ENCODE measurements at regions not wholly inside any gene's neighbourhood (a gene's known extent, or its start where the extent isn't known, plus 50 kb on each side); places are given as distances from the start of the nearest gene placed in this dataset.

GRCh38 chr17:71428897-71429296 is 691.9 kb upstream of the SOX9 start:
- FAIRE-seq (no peak), DNase-seq (ENCODE audit: low read depth, low spot score) (no peak)
- H3K4me1 ChIP-seq (ENCODE audit: control insufficient read depth, extremely low read depth, insufficient read depth, low read length): no peaks in the 10 kb centered on the region
- H3K36me3 ChIP-seq (ENCODE audit: control insufficient read depth in 2 of 2, extremely low read depth in 1 of 2, insufficient read depth in 2 of 2, low read length in 2 of 2): no peaks in the 10 kb centered on the region
- H3K27me3 ChIP-seq (ENCODE audit: control insufficient read depth in 2 of 2, insufficient read depth in 2 of 2, low read length in 2 of 2): no peaks in the 10 kb centered on the region
- H3K4me2 ChIP-seq (ENCODE audit: insufficient read depth, low read length): no peak overlapping the region
- no peaks in the 10 kb centered on the region for H4K20me1 ChIP-seq (replicated peaks; ENCODE audit: control insufficient read depth, extremely low read depth, insufficient read depth, low read length)
- ChIA-PET CTCF (no interaction called here), POLR2A (no interaction called here)
- no peak overlapping the region for H3K4me3 ChIP-seq (replicated peaks in 1 of 3; ENCODE audit: insufficient read depth in 1 of 3, low read depth in 1 of 3, low read length in 3 of 3)
- intact Hi-C loops (cut with micrococcal nuclease): no loop called here
- H3K9me3 ChIP-seq (replicated peaks; ENCODE audit: control insufficient read depth, insufficient read depth, low read length): no peaks in the 10 kb centered on the region
- no peak overlapping the region for H2AFZ ChIP-seq (ENCODE audit: low read depth, low read length)
- H3K27ac ChIP-seq (ENCODE audit: insufficient read depth, low read depth, low read length): no peak overlapping the region
- H3K9ac ChIP-seq (replicated peaks; ENCODE audit: extremely low read depth, insufficient read depth, low read length): no peak overlapping the region
- TF ChIP-seq MAX (IDR thresholded peaks at IDR 0.05; ENCODE audit: insufficient read depth, insufficient read length) (no peak), JUN (IDR thresholded peaks at IDR 0.05; ENCODE audit: borderline replicate concordance, insufficient read depth, insufficient read length, low read depth) (no peak), FOS (IDR thresholded peaks at IDR 0.05; ENCODE audit: borderline replicate concordance, insufficient read depth, low read length) (no peak), POLR2A (IDR thresholded peaks at IDR 0.05; ENCODE audit: low read depth, low read length) (no peak), EZH2 (IDR thresholded peaks at IDR 0.05; ENCODE audit: borderline replicate concordance, low read depth, low read length, severe bottlenecking) (no peak), CTCF (IDR thresholded peaks at IDR 0.05; ENCODE audit: extremely low read depth in 1 of 2, insufficient read depth in 1 of 2, low read depth in 1 of 2, low read length in 2 of 2) (no peak), POLR2AphosphoS5 (IDR thresholded peaks at IDR 0.05; ENCODE audit: insufficient read depth, low read depth, low read length) (no peak), MYC (IDR thresholded peaks at IDR 0.05; ENCODE audit: low read depth, low read length) (no peak), GATA2 (IDR thresholded peaks at IDR 0.05; ENCODE audit: insufficient read depth, insufficient read length, low read depth, low read length) (no peak)
- H3K79me2 ChIP-seq (ENCODE audit: control insufficient read depth, insufficient read depth, low read length): no peaks in the 10 kb centered on the region
- BruUV-seq (replicated peaks): no TSS peak
- H3K9me1 ChIP-seq (replicated peaks; ENCODE audit: control insufficient read depth, extremely low read depth, insufficient read depth, low read length): no peaks in the 10 kb centered on the region
- dilution Hi-C loops (cut with MboI; ENCODE audit: extremely low pct_ligation_motif_present, low sequenced_read_pairs): no loop called here

Data from endothelial cell of umbilical vein (primary cell).